GM12873 (cell line): ENCODE measurements at regions not wholly inside any gene's neighbourhood (a gene's known extent, or its start where the extent isn't known, plus 50 kb on each side); places are given as distances from the start of the nearest gene placed in this dataset.

ENCODE experiments used
- CTCF ChIP-seq: IDR thresholded peaks from 2 replicates; pipeline ENCODE4 v1.5.1; 2012; ENCODE audit warnings: low read depth, mild to moderate bottlenecking, moderate library complexity, low read length, control low read depth; ENCODE audit not compliant: insufficient read depth; ENCODE audit errors: missing control alignments

GRCh38 chr2:163231666-163232065 is 393.1 kb upstream of the KCNH7 start:
- no peak for TF ChIP-seq CTCF

GRCh38 chr2:163213661-163214081 is 375.1 kb upstream of the KCNH7 start:
- TF ChIP-seq CTCF, result no peak

GRCh38 chr2:163210430-163210918 is 371.9 kb upstream of the KCNH7 start:
- TF ChIP-seq CTCF, result no peak

GRCh38 chr2:163207693-163208370 is 369.3 kb upstream of the KCNH7 start:
- TF ChIP-seq CTCF, result no peak

- no peak for TF ChIP-seq CTCF
These were observed 367.2 kb upstream of the KCNH7 start for GRCh38 chr2:163205589-163206254.

GRCh38 chr2:163200741-163201140 is 362.2 kb upstream of the KCNH7 start:
- TF ChIP-seq CTCF, result no peak

- no peak for TF ChIP-seq CTCF
These were observed 360.4 kb upstream of the KCNH7 start for GRCh38 chr2:163198972-163199371.
